NCI-H526 treated with DMSO at 0.1 percent for 48 hours (cell line): ENCODE measurements at regions not wholly inside any gene's neighbourhood (a gene's known extent, or its start where the extent isn't known, plus 50 kb on each side); places are given as distances from the start of the nearest gene placed in this dataset.

Experiments
- DNase-seq: peaks from one replicate; lab custom pipeline; 2025; lab: John Stamatoyannopoulos, UW

- DNase-seq: no peak
Measured at GRCh38 chr17:79521225-79521624, 89.6 kb downstream of the RBFOX3 start.

DNA sequence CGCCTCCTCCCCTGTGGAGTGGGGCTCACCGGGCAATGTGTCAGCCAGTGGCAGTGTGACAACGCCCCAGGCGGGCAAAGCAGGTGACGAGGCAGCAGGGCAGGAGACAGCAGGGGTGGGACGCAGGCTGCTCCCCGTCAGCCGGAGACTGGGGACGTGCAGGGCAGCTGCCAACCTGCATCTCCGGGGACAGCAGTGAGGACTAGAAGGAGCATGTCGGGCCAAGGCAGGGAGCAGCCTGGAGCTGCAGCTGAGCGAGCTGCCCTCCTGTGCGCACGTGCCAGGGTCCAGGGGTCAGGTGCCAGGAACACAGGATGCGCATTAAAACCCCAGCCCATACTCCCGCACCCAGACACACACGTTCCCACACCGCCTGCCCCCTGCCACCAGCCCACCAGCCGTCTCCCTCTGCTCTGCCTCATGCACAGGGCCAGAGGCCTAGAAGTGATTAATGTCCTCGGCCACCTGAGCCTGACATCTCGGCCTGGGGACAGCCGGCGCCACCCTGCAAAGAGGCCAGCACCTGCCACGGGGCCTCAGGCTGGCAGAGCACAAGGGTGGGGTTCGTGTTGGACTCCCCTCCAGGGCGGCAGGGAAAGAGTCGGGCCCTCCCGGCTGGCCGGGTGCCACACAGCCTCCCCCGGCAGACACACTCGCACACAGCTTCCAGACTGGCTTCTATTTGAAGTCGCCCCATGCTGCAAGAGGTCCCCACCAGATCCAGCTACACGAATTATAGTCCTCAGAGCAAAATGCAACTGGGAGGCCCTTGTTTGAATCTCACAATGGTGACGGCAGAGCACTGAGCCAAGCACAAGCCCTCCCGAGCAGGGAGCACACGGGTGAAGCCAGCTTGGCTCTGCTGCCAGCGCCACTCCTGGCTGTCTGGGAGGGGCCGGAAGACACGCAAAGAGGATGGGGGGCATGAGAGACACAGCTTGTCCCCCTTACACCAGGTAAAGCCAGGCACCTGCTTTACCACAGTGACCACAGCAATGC, 90.4 kb downstream of the RBFOX3 start:
- no peak for DNase-seq

GRCh38 chr17:79519601-79520000, 91.2 kb downstream of the RBFOX3 start:
- DNase-seq: no peak

- no peak for DNase-seq
Measured at GRCh38 chr17:79518585-79519523, 92.0 kb downstream of the RBFOX3 start.

GRCh38 chr17:79517827-79518584, 92.8 kb downstream of the RBFOX3 start:
- DNase-seq: no peak

DNA sequence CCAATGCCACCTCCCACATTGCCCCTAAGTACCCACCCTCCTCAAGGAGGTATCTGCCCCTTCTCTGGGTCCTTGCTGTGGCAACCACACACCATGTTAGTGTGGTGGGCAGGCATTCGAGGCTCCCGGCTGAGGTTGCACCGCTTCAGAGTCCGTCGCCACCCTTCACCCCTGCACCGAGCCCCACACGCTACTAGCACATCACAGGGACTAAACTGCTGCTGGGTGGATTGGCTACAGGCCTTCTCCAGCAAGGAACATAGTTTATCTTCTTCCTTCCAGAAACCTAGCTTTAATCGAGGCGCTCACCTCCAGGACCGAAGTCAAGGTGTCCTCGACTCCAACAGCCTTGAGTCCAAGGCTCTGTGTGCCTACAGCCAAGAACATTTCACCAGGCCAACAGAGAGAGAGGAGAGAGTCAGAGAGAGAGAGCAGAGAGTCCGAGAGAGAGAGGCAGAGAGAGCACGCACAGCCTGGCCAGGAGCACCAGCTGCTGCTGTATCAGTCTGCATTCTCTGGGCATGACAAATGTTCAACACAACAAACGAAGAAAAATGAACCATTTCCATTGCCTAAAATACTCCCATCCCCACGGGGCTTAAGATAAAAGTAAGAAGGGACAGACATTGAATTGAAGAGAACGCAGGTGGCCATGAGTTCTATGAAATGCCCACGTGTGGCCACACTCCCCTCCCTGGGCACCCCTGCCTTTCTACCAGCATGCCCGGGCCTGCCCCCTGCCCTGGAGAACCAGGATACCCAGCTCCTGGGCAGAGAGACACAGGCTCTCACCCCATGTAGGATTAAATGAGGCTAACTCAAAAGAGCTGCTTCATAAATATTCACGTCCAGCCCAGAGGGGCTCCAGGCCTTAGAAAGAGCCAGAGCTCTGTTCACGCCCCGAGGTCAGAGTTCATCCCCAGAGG, 94.9 kb downstream of the RBFOX3 start:
- DNase-seq: no peak

DNA sequence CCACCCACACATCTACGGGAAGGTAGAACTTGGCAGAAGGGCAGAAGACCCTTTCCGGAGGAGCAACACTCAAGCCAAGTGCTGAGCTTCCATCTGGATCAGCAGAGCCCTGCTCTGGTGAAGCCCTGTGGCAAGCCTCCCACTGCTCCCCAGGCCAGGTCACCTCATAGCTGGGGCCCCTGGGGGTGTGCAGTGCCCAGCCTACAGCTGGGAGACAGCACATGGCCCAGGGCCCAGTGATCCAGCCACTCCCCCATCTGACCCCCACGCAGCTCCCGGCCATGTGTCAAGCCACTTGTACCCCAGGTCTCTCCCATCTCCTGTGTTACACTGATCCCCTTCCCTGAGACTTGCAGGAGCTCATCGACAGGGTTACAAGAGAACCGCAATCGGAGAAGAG, 95.7 kb downstream of the RBFOX3 start:
- no peak for DNase-seq

DNA sequence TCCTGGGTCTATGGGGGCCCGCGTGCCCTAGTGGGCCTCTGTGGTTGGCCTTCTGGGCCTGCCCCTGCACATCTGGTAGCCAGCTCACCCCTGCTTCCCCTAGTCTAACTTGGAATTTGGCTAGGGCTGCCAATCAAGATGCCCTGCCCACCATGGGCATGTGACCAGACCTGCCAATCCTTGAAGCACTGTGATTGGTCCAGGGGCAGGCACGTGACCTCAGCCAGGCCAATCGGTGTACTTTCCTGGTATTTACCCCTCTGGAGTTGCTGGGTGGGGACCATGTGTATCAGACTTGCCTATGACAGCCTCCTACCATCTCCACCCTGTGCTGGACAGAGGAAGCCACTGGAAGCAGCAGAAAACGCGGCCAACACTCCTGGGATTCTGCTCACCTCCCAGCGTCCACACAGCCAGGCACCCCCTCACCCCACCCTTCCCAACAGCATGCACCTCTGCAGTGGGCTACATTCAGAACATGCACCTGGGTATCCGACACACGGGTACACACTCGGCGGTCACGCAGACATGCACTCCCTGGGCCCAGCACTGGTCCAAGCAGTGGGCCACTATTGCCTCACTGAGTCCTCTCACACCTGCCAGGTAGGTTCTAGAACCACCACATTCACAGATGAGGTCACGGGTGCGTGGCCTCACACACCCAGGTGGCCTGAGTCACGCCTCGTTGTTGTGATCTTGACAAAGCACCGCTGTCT, 96.9 kb downstream of the RBFOX3 start:
- no peak for DNase-seq

GRCh38 chr17:79513206-79513605, 97.6 kb downstream of the RBFOX3 start:
- DNase-seq: no peak

GRCh38 chr17:79511471-79511870, 99.4 kb downstream of the RBFOX3 start:
- no peak for DNase-seq

GRCh38 chr17:79510071-79510470, 100.8 kb downstream of the RBFOX3 start:
- DNase-seq: no peak

- no peak for DNase-seq
Measured at GRCh38 chr17:79509490-79509889, 101.4 kb downstream of the RBFOX3 start.

DNA sequence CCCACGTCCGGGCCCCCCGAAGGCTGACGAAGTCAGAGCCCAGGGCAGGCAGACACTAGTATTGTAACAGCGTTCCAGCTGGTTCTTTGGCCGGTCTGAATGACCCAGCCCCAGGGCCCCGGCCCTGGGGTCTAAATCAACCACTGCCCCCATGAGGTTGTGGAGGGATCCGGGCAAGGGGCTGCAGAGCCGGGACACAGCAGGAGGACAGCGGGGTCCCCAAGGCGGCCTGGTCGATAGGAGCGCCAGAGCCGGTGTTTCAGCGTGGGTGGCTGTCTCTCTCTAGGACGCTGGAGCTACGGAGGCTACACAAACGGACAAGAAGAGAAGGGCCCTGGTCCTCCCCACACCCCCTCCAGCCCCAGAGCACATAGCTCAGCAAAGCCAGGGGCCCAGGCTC, 101.8 kb downstream of the RBFOX3 start:
- DNase-seq: no peak

DNA sequence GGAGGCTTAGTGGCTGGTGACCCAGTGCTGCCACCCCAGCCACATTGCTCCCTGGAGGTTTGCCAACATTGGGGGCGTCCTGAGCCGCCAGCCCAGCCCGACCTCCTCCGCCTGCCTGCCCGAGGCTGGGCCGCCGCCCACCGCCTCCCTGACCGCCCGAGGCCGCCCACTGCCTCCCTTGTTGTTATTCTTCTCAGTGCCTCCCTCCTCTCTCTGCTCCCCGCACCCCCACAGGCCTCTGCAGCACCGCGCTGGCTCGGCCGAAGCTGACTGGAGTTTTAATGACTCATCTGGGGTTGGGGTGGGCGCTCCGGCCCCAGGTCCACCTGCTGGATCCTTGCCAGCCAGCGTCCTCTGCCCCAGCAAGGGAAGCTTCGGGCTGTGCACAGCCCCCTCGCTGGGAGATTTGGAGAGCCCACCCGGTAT, 102.5 kb downstream of the RBFOX3 start:
- no peak for DNase-seq

DNA sequence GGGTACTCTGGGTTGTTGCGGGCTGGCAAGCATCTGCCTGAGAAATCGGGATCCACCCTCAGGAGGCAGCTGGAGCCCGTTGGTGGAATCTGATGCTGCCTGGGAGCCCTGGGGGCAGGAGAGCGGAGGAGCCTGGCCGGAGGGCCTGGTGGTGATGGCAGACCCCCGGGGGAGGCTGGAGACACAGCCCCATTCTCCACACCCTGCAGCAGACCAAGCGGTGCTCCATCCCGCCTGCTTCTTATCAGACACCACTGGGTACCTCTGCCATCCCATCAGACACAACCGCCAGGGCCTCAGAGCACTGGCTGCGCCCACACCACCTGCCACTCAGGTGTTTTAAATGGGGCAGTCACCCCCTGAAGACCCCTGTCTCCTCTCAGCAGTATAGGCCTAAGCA, 103.9 kb downstream of the RBFOX3 start:
- DNase-seq: no peak

- DNase-seq: no peak
Measured at GRCh38 chr17:79506150-79506870, 104.5 kb downstream of the RBFOX3 start.

DNA sequence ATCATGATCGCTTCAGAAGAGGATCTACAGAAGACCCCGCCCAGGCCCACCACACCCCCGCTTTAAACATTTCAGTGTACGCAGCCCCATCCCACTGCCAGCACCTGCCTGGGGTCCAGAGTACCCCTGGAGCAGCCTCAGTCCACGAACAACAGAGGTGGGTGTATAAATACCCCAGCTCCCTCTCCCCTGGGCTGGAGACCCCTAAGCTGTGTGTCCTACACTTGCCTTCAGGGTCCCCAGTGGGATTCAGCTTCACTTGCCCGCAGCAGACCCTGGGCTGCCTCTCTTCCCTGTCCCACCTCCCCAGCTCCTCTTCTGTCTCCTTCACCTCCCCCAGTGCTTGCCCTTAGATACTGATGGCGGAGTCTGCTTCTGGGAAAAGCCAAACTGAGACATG, 105.7 kb downstream of the RBFOX3 start:
- DNase-seq: no peak

DNA sequence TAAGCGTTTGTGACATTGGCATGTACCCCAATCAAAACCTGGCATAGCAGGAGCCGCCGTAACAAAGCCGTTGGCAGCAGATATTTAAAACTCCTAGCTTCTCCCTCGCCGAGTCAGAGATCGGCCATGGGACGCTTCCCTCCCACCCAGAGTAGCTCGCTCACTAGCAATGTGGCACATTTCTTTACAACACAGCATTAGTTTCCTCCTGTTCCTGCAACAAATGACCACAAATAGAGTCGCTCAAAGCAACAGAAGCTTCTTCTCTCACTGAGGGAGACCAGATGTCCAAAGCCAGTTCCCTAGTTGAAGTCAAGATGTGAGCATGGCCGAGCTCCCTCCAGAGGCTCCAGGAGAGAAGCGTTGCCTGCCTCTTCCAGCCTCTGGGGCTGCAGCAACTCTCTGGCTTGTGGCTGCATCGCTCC, 106.7 kb downstream of the RBFOX3 start:
- DNase-seq: no peak

- no peak for DNase-seq
Measured at GRCh38 chr17:79503126-79503839, 107.6 kb downstream of the RBFOX3 start.
